GM18505 (cell line): ENCODE measurements at regions not wholly inside any gene's neighbourhood (a gene's known extent, or its start where the extent isn't known, plus 50 kb on each side); places are given as distances from the start of the nearest gene placed in this dataset.

Experiments used
- ATAC-seq: cut with Tn5 transposase; IDR thresholded peaks from one replicate; pipeline ENCODE4 v1.9.1; 2021; ENCODE audit not compliant: unreplicated experiment
- POLR2A ChIP-seq: IDR thresholded peaks from 4 replicates; pipeline ENCODE4 v1.6.1; 2011; ENCODE audit warnings: borderline replicate concordance; ENCODE audit not compliant: insufficient read depth, insufficient read length; ENCODE audit errors: extremely low read depth

GRCh38 chr3:106824856-106825255, 552.4 kb upstream of the CCDC54 start:
- no peak for ATAC-seq

GRCh38 chr3:106825962-106826605, 551.2 kb upstream of the CCDC54 start:
- TF ChIP-seq POLR2A = no peak
- ATAC-seq = no peak

More at GRCh38 chr3:106824856-106825255, 552.4 kb upstream of the CCDC54 start:
- no peak for TF ChIP-seq POLR2A

GRCh38 chr3:106826791-106827311, 550.4 kb upstream of the CCDC54 start:
- ATAC-seq = no peak
- no peak for TF ChIP-seq POLR2A

- ATAC-seq = no peak
- no peak for TF ChIP-seq POLR2A
Measured at GRCh38 chr3:106827515-106828213, 549.6 kb upstream of the CCDC54 start.

- ATAC-seq = no peak
- TF ChIP-seq POLR2A = no peak
Measured at GRCh38 chr3:106829206-106829605, 548.0 kb upstream of the CCDC54 start.

- no peak for ATAC-seq
Measured at GRCh38 chr3:106830334-106830733, 546.9 kb upstream of the CCDC54 start.

GRCh38 chr3:106836906-106837305, 540.3 kb upstream of the CCDC54 start:
- no peak for ATAC-seq
- TF ChIP-seq POLR2A = no peak

More at GRCh38 chr3:106830334-106830733, 546.9 kb upstream of the CCDC54 start:
- TF ChIP-seq POLR2A = no peak

GRCh38 chr3:106837616-106838015, 539.6 kb upstream of the CCDC54 start:
- TF ChIP-seq POLR2A = no peak
- no peak for ATAC-seq

GRCh38 chr3:106839576-106840280, 537.5 kb upstream of the CCDC54 start:
- ATAC-seq = no peak

GRCh38 chr3:106840319-106840718, 536.9 kb upstream of the CCDC54 start:
- ATAC-seq = no peak
- TF ChIP-seq POLR2A = no peak

More at GRCh38 chr3:106839576-106840280, 537.5 kb upstream of the CCDC54 start:
- TF ChIP-seq POLR2A = no peak

- no peak for ATAC-seq
Measured at GRCh38 chr3:106842151-106842550, 535.1 kb upstream of the CCDC54 start.

GRCh38 chr3:106844638-106845037, 532.6 kb upstream of the CCDC54 start:
- no peak for ATAC-seq
- TF ChIP-seq POLR2A = no peak

More at GRCh38 chr3:106842151-106842550, 535.1 kb upstream of the CCDC54 start:
- no peak for TF ChIP-seq POLR2A

- no peak for TF ChIP-seq POLR2A
- no peak for ATAC-seq
Measured at GRCh38 chr3:106848099-106848498, 529.1 kb upstream of the CCDC54 start.
